IPS-NIHi7 (cell line): ENCODE measurements at regions not wholly inside any gene's neighbourhood (a gene's known extent, or its start where the extent isn't known, plus 50 kb on each side); places are given as distances from the start of the nearest gene placed in this dataset.
"Not testable (repeated sequence)": the region's sequence is repeated elsewhere in the genome, so short reads cannot be mapped to it uniquely, and the experiment has no call there.

Experiments
- DNase-seq: peaks from one replicate; pipeline ENCODE4 v3.0.0; 2012; ENCODE audit warnings: mixed read lengths; ENCODE audit errors: extremely low spot score

DNA sequence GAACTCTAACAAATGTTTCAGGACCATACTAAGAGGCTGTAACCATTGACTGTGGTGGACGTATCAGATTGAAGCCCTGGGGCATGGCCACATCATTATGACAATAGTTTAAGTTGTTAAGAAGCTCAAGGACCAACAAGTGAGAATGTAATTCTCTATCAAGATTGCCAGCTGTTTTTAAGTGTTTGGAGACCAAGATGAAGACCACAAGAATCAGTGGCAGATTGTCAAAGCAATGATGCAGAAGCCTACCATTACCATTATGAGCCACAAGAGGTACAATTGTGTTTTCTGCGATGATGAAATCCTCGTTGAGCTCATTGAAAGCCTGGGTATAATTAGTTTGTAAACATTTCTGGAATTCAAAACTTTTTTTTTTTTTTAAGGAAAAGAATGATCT lies 261.1 kb upstream of the ZEB2 start:
- no peak for DNase-seq

DNA sequence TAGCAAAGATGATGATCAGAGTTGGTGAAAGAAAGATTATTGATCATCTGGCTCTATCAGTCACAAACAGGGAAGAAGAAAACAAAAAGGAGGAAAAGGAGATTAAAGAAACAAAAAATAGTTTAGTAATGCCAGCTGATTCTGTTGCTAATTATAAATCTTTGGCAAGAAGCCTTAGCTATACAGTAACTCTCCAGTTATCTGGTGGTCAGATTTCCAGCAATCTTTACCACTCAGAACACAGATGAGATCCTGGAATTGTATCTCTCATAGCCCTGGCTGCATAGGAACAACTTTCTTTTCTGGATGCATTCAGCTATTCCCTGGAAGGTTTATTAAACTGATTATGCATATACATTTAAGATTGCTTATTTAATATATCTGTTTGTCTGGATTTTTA lies 256.8 kb upstream of the ZEB2 start:
- no peak for DNase-seq

DNA sequence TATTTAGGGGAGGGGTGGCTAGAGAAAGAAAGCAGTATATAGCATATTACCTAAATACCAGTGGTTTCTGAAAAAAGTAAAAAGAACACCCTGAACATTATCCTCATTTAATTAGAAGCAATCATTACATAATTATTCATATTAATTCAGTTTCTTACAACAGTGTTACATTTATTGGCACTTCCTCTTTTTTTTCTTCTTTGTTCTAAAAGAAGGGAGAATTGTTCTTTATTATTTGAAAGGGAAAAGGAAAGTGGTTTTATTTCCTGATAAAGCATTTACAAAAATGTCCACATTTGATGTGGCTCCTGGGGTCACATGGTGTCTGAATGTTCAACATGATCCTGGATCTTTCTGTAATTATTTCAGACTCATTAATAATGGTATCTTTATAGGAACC lies 254.9 kb upstream of the ZEB2 start:
- DNase-seq = no peak

DNA sequence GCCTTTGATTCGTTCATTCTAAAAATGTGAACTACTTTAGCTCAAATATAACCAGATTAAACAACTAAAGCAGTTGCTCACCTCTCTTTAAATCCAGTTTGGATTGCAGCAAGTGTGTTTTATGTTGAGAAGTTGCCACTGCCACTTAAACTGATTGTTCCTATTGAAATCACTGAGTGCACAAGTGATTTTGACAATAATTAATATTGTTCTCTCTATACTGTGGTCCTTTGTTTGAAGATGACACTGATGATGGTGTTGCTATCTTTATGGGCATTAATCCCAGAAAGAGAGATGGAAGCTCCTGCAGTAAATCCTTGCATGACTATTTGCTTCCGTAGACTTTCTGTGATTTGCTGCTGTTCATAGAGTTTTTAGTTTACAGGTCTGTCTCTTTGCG lies 251.4 kb upstream of the ZEB2 start:
- DNase-seq = no peak

DNA sequence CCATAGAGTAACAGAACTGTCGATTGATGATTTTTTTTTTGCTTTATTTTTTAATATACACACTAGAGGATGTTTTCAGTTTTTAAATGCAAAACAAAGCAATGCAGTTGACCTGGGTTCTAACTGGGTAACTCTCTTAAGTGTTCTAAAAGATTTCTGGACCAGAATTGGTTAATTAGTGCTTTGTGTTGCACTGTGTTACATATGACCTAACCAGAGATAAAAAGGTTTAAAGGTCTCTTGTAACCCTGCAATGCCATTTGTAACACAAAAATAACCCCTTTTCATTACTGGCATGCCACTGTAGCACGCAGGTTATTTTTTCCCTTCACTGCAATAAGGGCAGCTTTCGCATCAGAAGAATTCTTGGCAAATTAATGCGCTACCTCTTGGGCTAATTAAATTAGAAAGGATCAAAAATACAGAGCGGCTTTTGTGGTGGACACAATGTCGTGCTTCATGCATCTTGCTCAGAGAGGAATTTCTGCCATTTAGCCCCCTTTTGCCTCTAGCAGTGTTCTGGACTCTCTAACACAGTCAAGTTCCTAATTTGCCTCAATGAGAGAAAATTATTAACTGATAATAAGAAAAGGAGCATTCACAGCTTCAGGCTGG lies 250.8 kb upstream of the ZEB2 start:
- DNase-seq = no peak

DNA sequence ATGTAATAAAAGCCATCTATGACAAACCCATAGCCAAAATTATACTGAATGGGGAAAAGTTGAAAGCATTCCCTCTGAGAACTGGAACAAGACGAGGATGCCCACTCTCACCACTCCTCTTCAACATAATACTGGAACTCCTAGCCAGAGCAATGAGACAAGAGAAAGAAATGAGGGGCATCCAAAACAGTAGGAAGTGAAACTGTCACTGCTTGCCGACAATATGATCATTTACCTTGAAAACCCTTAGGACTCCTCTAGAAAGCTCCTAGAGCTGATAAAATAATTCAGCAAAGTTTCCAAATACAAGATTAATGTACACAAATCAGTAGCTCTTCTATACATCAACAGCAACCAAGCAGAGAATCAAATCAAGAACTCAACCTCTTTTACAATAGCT lies 241.0 kb upstream of the ZEB2 start:
- not testable (repeated sequence) for DNase-seq

DNA sequence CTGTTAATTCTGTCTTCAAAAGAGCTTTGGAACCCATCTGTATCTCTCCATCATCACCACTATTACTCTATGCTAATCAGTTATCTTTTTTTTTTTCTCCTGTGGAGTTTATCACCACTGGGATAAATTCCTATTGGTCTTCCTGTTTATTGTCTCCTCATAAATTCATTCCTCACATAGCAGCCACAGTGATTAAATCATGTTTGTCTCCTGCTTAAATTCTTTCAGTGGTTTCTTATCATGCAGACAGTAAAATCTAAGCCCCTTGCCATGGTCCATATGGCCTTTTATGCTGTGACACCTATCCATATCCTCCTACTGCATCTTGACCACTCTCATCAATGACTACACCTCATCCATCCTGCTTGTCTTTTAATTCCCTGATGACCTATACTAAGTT lies 239.8 kb upstream of the ZEB2 start:
- DNase-seq = no peak

DNA sequence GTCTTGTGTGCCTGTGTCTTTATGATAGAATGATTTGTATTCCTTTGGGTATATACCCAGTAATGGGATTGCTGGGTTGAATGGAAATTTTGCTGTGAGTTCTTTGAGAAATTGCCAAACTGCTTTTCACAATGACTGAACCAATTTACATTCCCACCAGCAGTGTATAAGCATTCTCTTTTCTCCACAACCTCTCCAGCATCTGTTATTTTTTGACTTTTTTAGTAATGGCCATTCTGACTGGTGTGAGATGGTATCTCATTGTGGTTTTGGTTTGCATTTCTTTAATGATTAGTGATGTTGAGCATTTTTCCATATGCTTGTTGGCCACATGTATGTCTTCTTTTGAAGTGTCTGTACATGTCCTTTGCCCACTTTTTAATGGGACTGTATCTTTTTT lies 238.3 kb upstream of the ZEB2 start:
- not testable (repeated sequence) for DNase-seq

DNA sequence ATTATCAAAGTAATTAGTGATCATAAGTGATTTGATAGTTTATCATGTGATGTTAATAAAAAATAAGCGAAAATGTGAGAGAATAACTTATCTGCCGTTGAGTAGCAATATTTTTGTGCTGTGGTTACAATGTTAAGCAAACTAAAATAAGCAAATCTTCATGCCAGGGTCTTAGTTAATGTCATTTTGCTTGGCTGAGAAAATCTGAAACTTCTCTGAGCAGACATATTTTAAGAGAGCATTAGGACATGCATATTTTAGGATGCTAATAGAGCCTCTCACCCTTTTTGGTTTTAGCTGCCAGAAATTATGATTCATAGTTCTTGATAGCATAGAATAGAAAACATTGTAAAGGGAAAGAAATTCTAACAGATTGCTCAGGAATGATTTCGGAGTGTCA lies 233.5 kb upstream of the ZEB2 start:
- DNase-seq = no peak

DNA sequence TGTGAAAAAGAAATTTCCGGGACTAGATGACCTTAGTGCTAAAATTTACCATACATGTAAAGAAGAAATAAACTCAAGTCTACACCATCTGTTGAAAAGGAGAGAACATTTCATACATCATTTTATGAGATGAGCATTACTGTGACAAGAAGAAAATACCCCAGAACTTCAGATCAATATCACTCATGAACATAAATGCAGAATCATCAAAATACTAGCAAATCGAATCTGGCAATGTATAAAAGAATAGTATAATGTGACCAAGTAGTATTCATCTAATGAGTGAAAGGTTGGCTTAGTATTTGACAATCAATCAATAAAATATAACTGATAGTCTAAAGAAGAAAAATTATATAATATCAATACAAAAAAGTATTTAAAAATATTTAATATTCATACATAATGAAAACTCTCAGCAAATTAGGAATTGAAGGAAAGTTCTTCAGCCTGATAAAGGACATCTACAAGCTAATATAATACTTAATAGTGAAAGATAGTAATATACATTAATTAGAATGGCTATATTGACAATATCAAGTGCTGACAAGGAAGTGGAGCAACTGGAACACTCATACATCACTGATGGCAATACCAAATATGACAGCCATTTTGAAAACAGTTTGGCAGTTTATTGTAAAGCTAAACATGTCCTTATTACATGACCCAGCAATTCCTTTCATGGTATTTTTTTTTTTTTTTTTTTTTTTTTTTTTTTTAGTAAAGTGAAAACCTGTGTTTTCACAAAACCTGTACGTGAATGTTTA lies 231.4 kb upstream of the ZEB2 start:
- no peak for DNase-seq

DNA sequence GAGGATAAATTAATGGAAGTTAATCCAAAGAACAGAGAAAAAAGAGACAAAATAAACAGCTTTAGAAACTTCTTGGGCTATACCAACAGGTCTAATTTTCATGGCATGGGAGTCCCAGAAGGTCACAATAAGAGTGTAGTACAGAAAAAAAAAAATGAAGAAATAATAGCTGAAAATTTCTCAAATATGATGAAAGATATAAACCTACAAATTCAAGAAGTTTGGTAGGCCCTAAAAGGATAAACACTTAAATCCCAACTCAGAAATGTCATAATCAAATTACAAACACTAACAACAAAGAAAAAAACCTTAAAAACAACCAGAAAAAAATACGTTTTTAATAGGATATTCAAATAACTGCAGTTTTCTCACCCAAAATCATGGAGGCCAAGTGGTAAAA lies 229.3 kb upstream of the ZEB2 start:
- DNase-seq = no peak

DNA sequence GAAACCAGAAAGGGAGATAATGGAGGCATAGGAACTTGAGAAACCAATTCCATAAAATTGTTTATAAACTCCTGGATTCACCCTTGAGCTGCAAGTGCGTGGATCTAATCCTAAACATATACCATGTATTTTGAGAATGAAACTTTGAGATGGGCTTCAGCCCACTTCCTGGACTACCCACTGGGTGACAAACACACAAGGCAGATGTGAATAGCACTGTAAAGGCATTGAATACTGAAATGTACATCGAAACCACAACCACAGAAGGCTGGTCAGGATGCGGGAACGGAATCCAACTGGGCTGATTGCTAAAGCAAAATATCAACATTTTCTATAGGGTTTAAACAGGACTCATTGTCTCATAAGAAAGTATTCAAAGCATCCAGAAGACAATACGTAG lies 228.5 kb upstream of the ZEB2 start:
- DNase-seq = no peak

DNA sequence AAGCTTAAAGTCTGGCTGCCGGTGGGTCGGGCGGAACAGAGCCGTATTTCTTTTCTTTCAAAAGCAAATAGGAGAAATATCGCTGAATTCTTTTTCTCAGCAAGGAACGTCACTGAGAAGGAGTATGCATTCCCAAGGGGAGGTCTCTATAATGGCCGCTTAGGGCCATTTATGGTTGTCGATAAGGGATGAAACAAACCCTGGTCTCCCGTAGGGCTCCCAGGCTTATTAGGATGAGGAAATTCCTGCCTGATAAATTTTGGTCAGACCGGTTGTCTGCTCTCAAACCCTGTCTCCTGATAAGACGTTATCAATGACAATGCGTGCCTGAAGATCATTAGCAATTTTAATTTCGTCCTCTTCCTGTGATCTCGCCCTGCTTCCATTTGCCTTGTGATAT lies 227.7 kb upstream of the ZEB2 start:
- DNase-seq = no peak

DNA sequence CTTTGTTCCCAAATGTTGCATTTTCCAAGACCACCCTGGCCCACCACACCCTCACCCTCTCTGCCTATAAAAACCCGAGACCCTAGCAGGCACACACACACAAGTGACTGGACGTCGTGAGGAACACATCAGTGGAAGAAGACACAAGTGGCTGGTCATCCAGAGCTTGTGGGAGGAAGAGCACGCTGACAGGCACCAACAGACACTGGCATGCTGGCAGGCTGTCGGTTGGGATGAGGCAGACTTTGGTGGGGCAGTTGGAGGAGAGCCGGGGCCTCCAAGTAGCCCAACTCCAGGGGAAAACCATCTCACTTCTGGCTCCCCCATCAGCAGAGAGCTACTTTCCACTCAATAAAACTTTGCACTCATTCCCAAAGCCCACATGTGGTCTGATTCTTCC lies 225.5 kb upstream of the ZEB2 start:
- DNase-seq = no peak

DNA sequence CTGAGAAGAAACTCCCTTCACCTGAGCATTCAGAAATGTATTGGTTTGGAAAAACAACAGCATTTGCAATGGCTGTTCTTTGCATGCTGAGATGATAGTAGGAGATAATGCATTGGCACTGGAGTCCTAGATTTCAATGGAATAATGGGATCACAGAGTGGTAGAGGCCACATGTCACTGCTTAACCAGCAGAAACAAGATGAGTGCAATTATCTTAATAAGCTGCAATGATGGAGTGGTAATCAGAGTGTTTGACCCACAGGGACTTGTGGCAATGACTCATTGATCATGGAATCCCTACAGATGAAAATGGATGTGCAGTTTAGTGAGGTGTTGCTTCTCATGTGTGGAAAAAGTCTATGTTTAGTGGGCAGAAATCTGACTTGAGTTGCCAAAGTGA lies 218.8 kb upstream of the ZEB2 start:
- no peak for DNase-seq

DNA sequence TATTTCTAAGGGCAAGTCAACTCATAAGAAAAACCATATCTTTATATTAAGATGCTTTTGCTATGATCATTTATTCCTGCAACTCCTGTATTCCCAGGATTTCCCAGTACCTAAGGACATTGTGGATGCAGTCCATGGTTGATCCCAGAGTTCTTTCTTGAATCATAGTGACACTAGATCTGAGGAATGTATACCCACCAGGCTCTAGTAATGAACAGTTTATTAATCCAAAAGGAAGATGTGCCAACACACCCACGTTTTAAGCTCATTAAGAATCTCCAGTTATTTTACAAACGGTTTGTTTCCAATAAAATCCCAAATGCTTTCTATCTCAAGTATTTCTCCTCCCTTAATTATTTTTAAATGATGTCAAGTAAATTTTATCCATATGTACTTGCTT lies 210.8 kb upstream of the ZEB2 start:
- DNase-seq = no peak

DNA sequence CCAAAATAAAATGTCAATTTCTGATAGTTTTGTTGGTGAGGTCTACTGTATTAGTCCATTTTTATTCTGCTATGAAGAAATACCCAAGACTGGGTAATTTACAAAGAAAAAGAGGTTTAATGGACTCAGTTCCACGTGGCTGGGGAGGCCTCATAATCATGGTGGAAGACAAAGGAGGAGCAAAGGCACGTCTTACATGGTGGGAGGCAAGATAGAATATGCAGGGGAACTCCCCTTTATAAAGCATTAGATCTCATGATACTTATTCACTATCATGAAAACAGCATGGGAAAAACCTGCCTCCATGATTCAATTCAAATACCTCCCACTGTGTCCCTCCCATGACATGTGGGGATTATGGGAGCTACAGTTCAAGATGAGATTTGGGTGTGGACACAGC lies 204.5 kb upstream of the ZEB2 start:
- DNase-seq = not testable (repeated sequence)

DNA sequence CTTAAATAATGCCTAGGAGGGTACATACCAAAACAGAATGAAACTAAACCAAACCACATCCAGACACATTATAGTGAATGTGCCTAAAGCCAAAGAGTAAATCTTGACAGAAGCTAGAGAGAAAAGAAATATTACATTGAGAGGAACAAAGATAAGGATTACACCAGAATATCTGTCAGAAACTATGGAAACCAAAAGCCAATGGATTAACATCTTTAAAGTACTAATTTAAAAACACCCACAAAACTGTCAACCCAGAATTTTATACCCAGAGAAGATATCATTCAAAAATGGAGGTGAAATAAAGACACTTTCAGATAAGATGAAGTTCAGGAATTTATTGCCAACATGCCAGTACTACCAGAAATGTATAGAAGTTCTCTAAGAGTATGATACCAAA lies 198.5 kb upstream of the ZEB2 start:
- DNase-seq = no peak

DNA sequence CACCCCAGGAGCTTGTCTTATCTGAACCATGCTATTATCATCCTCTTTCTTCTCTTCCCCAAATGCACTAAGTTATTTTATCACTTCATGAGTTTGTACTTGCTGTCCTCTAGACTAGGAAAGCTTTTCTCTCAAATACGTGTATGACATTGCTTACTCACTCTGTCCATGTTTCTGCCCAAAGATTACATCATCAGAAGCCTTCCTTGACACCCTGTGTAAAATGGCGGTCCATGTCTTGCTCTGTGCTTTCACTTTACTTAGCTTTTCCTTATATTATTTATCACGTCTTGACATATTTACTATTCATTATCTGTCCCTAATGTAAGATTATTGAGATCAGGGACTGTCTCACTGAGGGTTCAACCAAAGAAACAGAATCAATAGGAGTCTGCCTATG lies 196.1 kb upstream of the ZEB2 start:
- no peak for DNase-seq

DNA sequence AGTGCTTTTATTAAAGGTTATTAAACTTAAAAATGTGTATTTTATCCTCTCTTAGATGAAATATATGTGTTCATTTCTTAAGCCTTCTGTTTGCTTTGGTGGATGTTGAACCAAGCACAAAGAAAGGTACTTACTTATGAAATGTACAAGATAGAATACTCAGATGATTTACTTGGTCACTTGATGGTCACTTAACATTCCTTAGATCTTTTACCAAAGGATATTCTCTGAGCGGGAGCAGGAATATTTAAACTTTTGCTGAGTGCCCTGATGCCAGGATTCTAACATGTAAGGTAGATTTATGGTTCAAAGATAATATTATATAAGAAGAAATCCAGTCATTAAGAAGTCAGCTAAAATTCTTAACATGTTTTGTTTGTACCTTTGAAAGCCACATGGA lies 193.5 kb upstream of the ZEB2 start:
- DNase-seq = no peak

DNA sequence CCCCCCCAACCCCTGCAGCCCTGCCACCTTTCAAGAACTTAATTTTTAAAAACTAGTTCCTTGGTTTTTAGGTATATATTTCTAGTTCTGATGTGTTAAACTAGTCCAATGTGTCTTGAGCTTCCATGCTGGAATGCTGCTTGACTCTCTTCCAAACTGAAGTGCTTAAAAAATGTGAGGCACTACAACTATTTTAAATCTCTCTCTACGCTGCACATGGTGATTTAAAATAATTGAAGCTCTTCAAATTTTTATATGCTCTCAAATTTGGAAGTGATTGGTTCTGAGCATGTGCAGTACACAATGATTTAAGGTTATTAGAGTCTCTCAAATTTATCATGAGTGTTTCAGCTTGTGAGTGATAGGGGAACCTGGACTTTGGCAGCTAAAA lies 192.6 kb upstream of the ZEB2 start:
- DNase-seq = no peak

DNA sequence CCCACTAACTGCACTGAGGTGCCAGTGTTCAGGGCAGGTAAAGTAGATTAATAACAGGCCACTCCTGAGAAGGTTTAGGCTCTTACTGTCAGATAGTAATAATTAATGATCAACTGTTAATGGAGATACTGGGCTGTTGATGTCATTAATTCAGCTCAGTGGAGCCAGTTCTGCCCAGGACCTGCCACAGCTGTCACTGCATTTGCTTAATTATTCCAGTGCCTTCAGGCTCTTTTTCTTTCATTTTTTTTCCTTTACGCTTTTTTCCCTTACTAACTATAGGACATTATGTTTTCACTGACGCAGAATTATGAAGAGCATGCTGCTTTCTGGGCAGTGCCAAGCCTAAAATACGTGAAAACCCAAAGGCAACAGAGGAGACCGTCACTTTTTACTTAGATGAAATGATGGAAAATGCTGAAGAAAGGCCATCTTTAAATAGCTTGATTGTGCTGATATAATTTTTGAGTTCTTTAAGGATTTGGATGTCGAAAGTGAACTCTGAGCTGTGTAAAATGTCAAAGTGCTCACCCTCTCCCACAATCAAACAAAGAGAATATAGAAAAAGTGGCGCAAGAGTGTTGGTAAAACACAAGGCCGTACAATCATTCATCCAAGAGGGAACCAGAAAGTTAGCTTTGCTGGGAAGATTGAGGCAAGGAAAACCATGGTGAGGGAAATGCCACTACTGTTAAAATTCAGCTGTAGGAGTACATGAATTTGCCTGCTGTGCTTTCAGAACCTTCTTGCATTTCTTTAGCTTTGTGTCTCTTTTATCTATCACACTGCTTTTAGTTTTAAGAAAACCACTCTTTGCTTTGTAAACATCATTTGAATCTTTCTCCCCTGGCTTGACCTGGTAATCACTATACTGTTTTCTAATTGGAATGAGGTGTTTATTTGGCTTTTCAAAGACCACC lies 192.0 kb upstream of the ZEB2 start:
- no peak for DNase-seq

DNA sequence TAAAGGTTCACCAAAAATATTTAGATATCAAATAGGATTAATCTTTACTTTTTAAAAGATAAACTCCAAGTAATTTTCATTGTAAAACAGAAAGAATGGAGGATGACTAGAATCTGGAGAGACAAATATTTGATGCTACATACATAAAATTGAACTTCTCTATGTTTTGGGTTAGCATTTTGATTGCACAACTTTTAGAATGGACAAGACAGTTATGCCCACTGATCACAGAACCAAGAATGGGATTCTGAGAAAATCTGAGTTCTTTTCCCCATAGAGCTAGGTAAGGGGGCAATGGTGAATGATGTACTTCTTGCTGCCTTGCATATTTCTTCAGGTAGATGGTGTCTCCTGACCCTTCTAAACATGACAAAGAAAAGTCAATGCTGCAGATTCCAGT lies 191.2 kb upstream of the ZEB2 start:
- no peak for DNase-seq
